Body of pancreas (tissue), 4 donors: ENCODE measurements at regions not wholly inside any gene's neighbourhood (a gene's known extent, or its start where the extent isn't known, plus 50 kb on each side); places are given as distances from the start of the nearest gene placed in this dataset.

Source experiments
- ATAC-seq: fragments of 150-250 bp; one replicate; pipeline ENCODE4 v1.9.1; 2016
- DNase-seq, 4 donors: peaks; one replicate each; pipeline ENCODE4 v3.0.0-alpha.2; 2019
- H3K27ac ChIP-seq, 4 donors: fragments of 200-600 bp; sonication (generic); 1 replicate in 3 of 4; 2 replicates in 1 of 4; pipeline versions ENCODE4 v1.5.1 to v1.6.1; 2016 to 2019; ENCODE audit warnings: mild to moderate bottlenecking in 1 of 4, mixed read lengths in 1 of 4, moderate library complexity in 1 of 4
- H3K27me3 ChIP-seq, 2 donors: fragments of 200-600 bp; sonication (generic); one replicate each; pipeline ENCODE4 v1.6.0; 2016; ENCODE audit warnings: mild to moderate bottlenecking in 1 of 2
- H3K36me3 ChIP-seq, 2 donors: fragments of 200-600 bp; sonication (generic); replicated peaks in 1 of 2; 2 replicates each; pipeline ENCODE4 v1.5.1; 2016; ENCODE audit warnings: low read depth in 2 of 2; ENCODE audit not compliant: insufficient read depth in 1 of 2
- H3K4me1 ChIP-seq: fragments of 200-600 bp; sonication (generic); one replicate; pipeline ENCODE4 v1.6.0; 2016
- H3K4me3 ChIP-seq, 2 donors: fragments of 200-600 bp; sonication (generic); 1 replicate in 1 of 2; 2 replicates in 1 of 2; pipeline ENCODE4 v1.5.1; 2016 to 2019
- H3K9me3 ChIP-seq, 3 donors: fragments of 200-600 bp; sonication (generic); 1 replicate in 2 of 3; 2 replicates in 1 of 3; pipeline ENCODE4 v1.5.1; 2016
- POLR2A ChIP-seq, 3 donors: fragments of 450-650 bp; IDR thresholded peaks; one replicate each; pipeline ENCODE4 v1.6.1; 2016; ENCODE audit warnings: antibody characterized with exemption in 3 of 3, mild to moderate bottlenecking in 2 of 3
- WGBS, 2 donors: methylation state at CpG; one replicate each; pipeline ENCODE4 v1.1.5; 2017; 5-methylcytosine and 5-hydroxymethylcytosine counted together
- intact Hi-C: fragments of 100-400 bp; cut with DNase I; formaldehyde crosslinking; loops from one replicate; pipeline ENCODE4 v1.15.1; 2023
- TF ChIP-seq, protein P1 (sequence below), 7 experiments: fragments of 450-650 bp in 4 of 7; fragments of 200-600 bp in 3 of 7; sonication (generic) in 3 of 7; IDR thresholded peaks; one replicate each; pipeline ENCODE4 v1.5.1; 2016 to 2019; ENCODE audit warnings: antibody characterized with exemption in 7 of 7

DNA sequence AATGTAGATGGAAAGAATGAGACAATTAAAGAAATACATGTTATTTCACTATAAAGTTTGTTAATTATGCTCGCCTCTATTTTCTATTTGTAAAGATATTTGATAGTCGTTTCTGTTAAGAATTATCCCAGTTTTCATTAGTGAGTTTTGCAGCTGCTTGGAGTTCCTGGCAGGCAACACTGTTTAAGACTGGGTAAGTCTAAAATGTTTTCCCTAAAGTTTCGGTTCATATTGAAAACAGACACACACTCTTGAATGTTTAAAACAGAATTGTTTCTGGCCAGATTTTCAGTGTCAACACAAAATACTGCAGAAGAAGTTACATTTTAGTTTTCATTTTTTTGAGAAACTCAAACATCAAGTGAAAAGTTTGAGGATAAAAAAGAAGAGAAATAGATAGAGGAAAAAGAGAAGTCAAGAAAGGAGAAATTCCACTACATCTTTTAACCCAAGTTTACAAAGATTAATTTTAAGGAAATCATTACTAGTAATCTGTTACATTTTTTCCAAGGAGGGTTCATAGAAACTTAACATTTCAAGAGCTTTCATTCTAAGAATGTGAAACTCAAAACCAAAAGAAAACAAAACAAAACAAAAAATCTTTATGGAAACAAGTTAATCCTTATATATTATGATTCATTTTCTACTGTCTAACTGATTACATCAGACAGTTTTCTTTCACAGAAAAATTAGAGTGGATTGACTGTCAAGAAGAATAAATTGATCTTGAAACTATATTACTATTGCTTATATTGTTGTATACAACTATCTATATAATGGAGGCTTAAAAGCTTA is 305.5 kb downstream of the FAT4 start:
- TF ChIP-seq, protein P1, sequence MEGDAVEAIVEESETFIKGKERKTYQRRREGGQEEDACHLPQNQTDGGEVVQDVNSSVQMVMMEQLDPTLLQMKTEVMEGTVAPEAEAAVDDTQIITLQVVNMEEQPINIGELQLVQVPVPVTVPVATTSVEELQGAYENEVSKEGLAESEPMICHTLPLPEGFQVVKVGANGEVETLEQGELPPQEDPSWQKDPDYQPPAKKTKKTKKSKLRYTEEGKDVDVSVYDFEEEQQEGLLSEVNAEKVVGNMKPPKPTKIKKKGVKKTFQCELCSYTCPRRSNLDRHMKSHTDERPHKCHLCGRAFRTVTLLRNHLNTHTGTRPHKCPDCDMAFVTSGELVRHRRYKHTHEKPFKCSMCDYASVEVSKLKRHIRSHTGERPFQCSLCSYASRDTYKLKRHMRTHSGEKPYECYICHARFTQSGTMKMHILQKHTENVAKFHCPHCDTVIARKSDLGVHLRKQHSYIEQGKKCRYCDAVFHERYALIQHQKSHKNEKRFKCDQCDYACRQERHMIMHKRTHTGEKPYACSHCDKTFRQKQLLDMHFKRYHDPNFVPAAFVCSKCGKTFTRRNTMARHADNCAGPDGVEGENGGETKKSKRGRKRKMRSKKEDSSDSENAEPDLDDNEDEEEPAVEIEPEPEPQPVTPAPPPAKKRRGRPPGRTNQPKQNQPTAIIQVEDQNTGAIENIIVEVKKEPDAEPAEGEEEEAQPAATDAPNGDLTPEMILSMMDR (IDR thresholded peaks at IDR 0.05): no peak
- no peak for TF ChIP-seq POLR2A (IDR thresholded peaks at IDR 0.05)
- H3K4me1 ChIP-seq: no peaks in the 10 kb centered on the region
- no peak for DNase-seq
- H3K36me3 ChIP-seq: no peaks in the 10 kb centered on the region
- no peak overlapping the region for H3K4me3 ChIP-seq
- no peak for ATAC-seq
- intact Hi-C loops: no loop called here
- 54 to 55% methylated on average over 3 of the region's 3 CpGs for WGBS, 2 donors
- H3K27me3 ChIP-seq: no peaks in the 10 kb centered on the region
- H3K9me3 ChIP-seq: no peaks in the 10 kb centered on the region
- H3K27ac ChIP-seq: no peak overlapping the region

DNA sequence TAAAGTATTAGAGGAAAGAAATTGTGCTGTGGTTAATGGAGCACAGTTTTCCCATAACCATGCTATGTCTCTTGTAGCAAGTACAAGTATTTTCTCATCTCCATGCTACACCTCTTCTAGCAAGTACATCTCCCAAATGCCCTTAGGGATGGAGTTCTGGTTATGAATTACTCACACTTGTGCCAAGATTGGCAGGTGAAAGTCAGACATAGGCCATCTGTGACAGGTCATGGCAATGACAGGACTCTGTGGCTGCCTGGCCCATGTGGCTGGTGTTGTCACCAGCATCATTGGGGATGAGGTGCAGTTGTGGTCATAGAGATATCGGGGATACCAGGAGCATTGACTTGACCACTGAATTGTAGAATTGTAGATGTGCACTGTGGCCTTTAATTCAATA is 310.2 kb downstream of the FAT4 start:
- H3K4me3 ChIP-seq: no peak overlapping the region
- no peaks in the 10 kb centered on the region for H3K36me3 ChIP-seq
- no peaks in the 10 kb centered on the region for H3K27me3 ChIP-seq
- no peak overlapping the region for H3K27ac ChIP-seq
- WGBS, 2 donors: 71 to 80% methylated on average over 1 of the region's 1 CpG
- H3K4me1 ChIP-seq: no peaks in the 10 kb centered on the region
- intact Hi-C loops: no loop called here
- H3K9me3 ChIP-seq: no peaks in the 10 kb centered on the region
- DNase-seq (no peak), ATAC-seq (no peak)
- TF ChIP-seq, protein P1 (IDR thresholded peaks at IDR 0.05): no peak
- TF ChIP-seq POLR2A (IDR thresholded peaks at IDR 0.05): no peak

DNA sequence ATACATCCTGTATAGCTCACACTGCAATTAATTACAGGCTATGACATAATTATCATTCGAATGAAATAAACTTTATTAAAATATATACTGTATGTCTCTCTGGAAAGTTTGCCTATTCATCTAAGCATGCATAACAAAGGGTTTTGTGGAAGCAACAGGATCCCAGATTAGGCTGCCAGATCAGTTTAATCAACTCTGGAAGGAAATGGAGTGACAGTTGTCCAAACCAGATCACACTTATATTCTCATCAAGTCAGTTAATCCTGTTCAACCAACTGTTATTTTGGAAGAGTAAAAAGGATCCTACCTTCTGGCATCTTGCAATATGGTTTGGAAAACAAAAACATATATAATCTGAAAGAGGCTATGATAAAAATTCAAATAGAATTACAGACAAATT is 312.2 kb downstream of the FAT4 start:
- intact Hi-C loops: no loop called here
- Histone ChIP-seq H3K9me3 (no peaks in the 10 kb centered on the region), H3K27me3 (no peaks in the 10 kb centered on the region), H3K4me3 (no peak overlapping the region), H3K27ac (no peak overlapping the region), H3K36me3 (no peaks in the 10 kb centered on the region), H3K4me1 (no peaks in the 10 kb centered on the region)
- no peak for DNase-seq
- no peak for ATAC-seq
- WGBS, 2 donors: 38 to 46% methylated on average over 1 of the region's 1 CpG
- TF ChIP-seq, protein P1 (IDR thresholded peaks at IDR 0.05): no peak
- no peak for TF ChIP-seq POLR2A (IDR thresholded peaks at IDR 0.05)

DNA sequence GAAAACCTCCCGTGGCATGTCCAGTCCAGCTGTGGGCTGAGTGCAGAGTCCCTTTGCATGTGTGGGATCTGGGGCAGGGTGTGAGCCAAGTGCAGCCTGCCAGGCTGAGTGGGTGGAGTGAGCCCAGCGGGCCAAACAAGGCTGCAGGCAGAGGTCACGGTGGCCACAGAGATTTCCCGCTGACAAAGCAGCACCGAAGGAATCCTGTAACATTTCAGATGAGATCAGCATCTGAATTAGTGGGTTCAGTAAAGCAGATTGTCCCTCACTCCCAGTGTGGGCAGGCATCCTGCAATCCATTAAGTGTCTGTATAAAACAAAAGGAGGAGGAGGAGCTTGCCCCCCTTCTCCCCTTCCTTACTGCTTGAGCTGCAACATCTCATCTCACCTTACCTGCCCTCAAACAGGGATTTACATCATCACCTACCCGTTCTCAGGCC is 324.4 kb downstream of the FAT4 start:
- intact Hi-C loops: no loop called here
- Histone ChIP-seq H3K9me3 (no peaks in the 10 kb centered on the region), H3K36me3 (no peaks in the 10 kb centered on the region), H3K27me3 (no peaks in the 10 kb centered on the region), H3K27ac (no peak overlapping the region), H3K4me3 (no peak overlapping the region), H3K4me1 (no peaks in the 10 kb centered on the region)
- DNase-seq (no peak), ATAC-seq (no peak)
- TF ChIP-seq POLR2A (IDR thresholded peaks at IDR 0.05): no peak
- TF ChIP-seq, protein P1 (IDR thresholded peaks at IDR 0.05): no peak
- 30 to 54% methylated on average over 6 of the region's 6 CpGs for WGBS, 2 donors

DNA sequence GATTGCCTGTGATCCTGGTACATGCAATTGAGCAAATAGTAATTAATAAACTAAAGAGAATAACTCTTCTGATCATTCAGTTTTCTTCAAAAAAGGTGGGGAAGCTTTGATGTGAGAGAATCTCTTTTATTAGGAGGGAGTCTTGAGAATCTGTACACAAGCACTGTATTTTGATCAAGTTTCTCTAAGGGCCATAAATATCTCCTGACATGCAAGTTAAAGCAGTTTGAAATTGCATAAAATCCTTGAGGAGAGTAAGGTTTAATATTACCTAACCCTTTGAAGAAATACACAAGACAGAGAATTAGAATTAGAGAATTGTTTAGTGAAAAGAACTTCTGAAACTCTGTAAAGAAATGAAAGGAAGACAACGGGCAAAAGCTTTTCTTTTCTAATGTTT is 326.9 kb downstream of the FAT4 start:
- H3K4me1 ChIP-seq: no peaks in the 10 kb centered on the region
- no peak for ATAC-seq
- DNase-seq: no peak
- no peak for TF ChIP-seq POLR2A (IDR thresholded peaks at IDR 0.05)
- TF ChIP-seq, protein P1 (IDR thresholded peaks at IDR 0.05): no peak
- intact Hi-C loops: no loop called here
- 55 to 62% methylated on average over 1 of the region's 1 CpG for WGBS, 2 donors
- H3K9me3 ChIP-seq: no peaks in the 10 kb centered on the region
- H3K4me3 ChIP-seq: no peak overlapping the region
- no peaks in the 10 kb centered on the region for H3K36me3 ChIP-seq
- H3K27ac ChIP-seq: no peak overlapping the region
- no peaks in the 10 kb centered on the region for H3K27me3 ChIP-seq
